GM18907 (cell line): ENCODE measurements at regions not wholly inside any gene's neighbourhood (a gene's known extent, or its start where the extent isn't known, plus 50 kb on each side); places are given as distances from the start of the nearest gene placed in this dataset.
"Not testable (repeated sequence)": the region's sequence is repeated elsewhere in the genome, so short reads cannot be mapped to it uniquely, and the experiment has no call there.

Source experiments
- ATAC-seq: cut with Tn5 transposase; IDR thresholded peaks from one replicate; pipeline ENCODE4 v1.9.1; 2021; ENCODE audit warnings: mild to moderate bottlenecking, moderate library complexity; ENCODE audit not compliant: unreplicated experiment

- not testable (repeated sequence) for ATAC-seq
Observed at GRCh38 chr17:31717251-31717650, 141.8 kb downstream of the COPRS start.

- ATAC-seq, result no peak
Observed at GRCh38 chr17:31715446-31715845, 143.6 kb downstream of the COPRS start.

- no peak for ATAC-seq
Observed at GRCh38 chr17:31704483-31704882, 154.6 kb downstream of the COPRS start.

GRCh38 chr17:31702041-31702440, 157.0 kb downstream of the COPRS start:
- no peak for ATAC-seq

GRCh38 chr17:31700973-31701372, 158.1 kb downstream of the COPRS start:
- ATAC-seq, result no peak

GRCh38 chr17:31699886-31700285, 159.2 kb downstream of the COPRS start:
- no peak for ATAC-seq

GRCh38 chr17:31699281-31699680, 159.8 kb downstream of the COPRS start:
- no peak for ATAC-seq

- no peak for ATAC-seq
Observed at GRCh38 chr17:31698751-31699150, 160.3 kb downstream of the COPRS start.

- no peak for ATAC-seq
Observed at GRCh38 chr17:31697838-31698237, 161.2 kb downstream of the COPRS start.

- no peak for ATAC-seq
Observed at GRCh38 chr17:31696703-31697325, 162.2 kb downstream of the COPRS start.

- no peak for ATAC-seq
Observed at GRCh38 chr17:31696184-31696602, 162.9 kb downstream of the COPRS start.

- ATAC-seq, result no peak
Observed at GRCh38 chr17:31695456-31696090, 163.5 kb downstream of the COPRS start.

- no peak for ATAC-seq
Observed at GRCh38 chr17:31693433-31694220, 165.4 kb downstream of the COPRS start.

- no peak for ATAC-seq
Observed at GRCh38 chr17:31692632-31693031, 166.4 kb downstream of the COPRS start.

GRCh38 chr17:31692027-31692426, 167.0 kb downstream of the COPRS start:
- no peak for ATAC-seq

- no peak for ATAC-seq
Observed at GRCh38 chr17:31691251-31691905, 167.7 kb downstream of the COPRS start.

GRCh38 chr17:31690151-31690551, 168.9 kb downstream of the COPRS start:
- ATAC-seq, result no peak

GRCh38 chr17:31688701-31689100, 170.3 kb downstream of the COPRS start:
- no peak for ATAC-seq

GRCh38 chr17:31687505-31688126, 171.4 kb downstream of the COPRS start:
- no peak for ATAC-seq

- ATAC-seq, result no peak
Observed at GRCh38 chr17:31686495-31686894, 172.5 kb downstream of the COPRS start.

- ATAC-seq, result no peak
Observed at GRCh38 chr17:31684901-31685300, 174.1 kb downstream of the COPRS start.
